HG02798 (cell line): ENCODE measurements at regions not wholly inside any gene's neighbourhood (a gene's known extent, or its start where the extent isn't known, plus 50 kb on each side); places are given as distances from the start of the nearest gene placed in this dataset.
A peak's percentile ranks its signal among the peaks of the same experiment; 100 is the strongest.

ENCODE experiments used
- ATAC-seq: cut with Tn5 transposase; IDR thresholded peaks from one replicate; pipeline ENCODE4 v1.9.1; 2021; ENCODE audit warnings: mild to moderate bottlenecking; ENCODE audit not compliant: unreplicated experiment, poor library complexity

DNA sequence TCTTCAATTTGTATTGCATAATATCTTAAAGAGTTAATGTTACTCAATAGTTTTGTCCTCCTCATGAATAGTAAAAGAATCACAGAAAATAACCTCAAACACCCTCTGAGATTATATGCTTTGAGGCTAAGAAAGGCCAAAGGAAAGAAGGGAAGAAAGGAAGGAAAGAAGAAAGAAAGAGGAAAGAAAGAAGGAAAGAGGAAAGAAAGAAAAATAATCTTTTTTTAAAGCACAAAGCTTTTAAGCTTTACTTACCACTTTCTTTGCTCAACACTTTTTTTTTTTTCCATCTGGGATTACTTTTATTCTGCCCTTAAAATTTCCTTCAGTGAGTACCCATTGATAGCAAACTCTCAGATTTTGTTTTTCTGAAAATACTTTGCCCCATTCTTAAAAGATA is 369.1 kb downstream of the FGF9 start:
- no peak for ATAC-seq

DNA sequence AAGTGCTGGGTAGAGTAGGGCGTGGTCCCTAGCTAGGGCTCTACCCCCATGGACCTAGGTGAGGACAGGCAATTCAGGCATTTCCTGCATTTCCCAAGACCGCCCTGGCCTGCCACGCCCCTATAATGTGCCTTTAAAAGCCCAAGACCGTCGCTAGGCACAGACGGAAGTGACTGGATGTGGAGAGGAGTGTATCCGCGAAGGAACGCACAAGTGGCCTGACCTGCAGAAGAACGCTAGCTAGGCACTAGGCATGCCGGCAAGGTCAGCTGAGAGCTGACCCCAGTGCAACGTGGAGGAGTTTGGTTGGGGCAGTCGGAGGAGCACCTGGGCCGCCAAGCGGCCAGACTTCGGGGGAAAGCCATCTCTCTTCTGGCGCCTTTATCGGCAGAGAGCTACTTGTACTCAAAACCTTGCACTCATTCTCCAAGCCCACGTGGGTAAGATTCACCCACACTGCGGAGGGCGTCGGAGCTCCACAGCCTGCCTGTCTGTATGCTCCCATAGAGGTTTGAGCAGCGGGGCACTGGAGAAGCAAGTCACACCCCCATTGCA is 370.0 kb downstream of the FGF9 start:
- ATAC-seq = no peak

DNA sequence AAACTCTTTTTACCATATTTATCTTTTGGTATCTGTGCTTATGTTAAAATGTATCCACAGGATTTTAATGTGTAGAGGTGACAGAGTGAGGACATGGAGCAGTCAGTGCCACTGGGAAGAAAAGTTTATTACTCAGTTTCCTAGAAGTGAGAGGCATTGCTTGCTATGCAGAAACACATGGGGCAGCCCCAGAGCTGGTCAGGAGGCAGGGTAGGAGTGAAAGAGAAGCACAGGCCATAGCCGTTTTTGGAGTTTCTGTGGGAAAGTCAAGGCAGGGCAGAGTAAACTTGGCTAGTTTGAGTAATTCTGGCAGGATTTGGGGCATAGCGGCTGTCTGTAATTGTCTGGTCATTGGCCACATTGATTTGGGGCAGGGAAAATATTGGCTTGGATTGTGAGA is 370.9 kb downstream of the FGF9 start:
- ATAC-seq = no peak

DNA sequence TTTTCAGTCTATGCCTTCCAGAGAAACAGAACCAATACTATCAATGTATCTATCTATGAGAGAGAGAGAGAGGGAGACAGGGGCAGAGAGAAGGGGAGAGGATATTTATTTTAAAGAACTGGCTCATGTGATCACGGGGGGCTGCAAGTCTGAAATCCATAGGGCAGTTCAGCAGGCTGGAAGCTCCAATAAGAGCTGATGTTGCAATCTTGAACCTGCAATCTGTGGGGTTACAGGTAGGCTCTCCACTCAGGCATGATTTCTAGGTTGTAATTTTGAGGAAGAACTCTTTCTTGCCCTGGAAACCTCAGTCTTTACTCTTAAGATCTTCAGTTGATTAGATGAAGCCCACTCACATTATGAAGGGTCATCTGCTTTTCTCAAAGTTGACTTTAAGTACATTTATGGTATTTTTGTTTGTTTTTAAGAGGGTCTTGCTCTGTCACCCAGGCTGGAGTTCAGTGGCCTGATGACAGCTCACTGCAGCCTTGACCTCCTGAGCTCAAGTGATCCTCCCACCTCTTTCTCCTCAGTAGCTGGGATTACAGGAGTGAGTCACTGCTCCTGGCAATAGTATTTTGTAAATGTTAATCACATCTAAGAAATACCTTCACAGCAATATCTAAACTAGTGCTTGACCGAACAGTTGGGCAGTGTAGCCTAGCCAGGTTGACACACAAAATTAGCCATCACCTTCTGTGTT is 376.4 kb downstream of the FGF9 start:
- no peak for ATAC-seq

DNA sequence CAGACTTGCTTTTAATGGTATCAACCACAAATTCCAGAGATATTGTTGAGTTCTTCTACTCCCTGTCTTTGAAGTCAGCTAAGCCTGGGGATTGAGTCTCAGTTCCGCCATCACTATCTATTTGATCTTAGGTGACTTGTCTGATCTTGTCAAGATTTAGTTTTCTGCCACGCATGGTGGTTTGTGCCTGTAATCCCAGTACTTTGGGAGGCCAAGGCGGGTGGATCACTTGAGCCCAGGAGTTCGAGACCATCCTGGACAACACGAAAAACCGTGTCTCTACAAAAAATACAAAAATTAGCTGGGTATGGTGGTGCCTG is 376.9 kb downstream of the FGF9 start:
- ATAC-seq = no peak

DNA sequence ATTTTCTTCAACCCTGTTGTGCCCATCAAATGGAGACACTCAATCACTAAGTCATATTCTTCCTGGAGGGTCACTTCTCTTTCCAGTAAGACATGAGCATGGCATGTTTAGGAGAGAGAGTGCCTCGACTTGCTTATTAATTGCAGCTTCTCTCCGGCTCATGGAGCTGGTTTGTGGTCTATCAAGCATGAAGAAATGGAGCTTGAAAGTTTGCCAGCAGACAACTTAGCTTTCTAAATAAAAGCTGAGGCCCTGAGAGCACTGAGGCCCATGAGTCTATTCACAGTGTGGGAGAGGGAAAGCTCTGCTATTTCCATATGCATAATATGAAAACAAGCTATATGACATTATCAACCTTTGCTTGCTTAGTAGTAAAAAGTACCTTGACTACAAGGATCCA is 378.5 kb downstream of the FGF9 start:
- ATAC-seq = no peak

DNA sequence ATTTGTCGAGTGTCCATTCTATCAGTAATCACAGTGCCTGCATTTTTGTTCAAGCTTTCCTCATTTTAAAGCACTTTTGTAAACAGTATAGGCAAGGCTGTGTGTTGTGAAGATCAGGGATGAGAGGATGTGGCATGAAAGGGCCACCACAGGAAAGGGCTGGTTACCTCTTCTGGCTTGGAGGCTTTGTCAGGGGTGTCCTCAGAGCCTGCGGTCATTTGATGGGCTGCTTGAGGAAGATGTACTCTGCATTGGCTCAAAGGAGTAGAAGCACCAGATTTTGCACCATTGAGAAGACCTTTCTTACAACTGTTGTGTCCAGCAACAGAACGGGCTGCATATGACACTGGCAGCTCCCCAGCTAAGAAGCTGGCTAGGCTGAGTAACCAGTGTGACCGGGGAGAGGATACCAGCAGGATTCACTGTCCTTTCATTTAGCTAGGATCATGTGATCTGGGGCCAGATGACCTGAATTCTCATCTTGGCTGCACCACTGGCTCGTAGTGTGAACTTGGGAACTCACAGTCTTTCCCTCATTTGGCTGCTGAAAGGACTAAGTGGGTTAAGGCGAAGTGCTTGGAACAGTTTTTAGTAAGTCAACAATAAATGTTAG is 380.2 kb downstream of the FGF9 start:
- ATAC-seq = no peak

DNA sequence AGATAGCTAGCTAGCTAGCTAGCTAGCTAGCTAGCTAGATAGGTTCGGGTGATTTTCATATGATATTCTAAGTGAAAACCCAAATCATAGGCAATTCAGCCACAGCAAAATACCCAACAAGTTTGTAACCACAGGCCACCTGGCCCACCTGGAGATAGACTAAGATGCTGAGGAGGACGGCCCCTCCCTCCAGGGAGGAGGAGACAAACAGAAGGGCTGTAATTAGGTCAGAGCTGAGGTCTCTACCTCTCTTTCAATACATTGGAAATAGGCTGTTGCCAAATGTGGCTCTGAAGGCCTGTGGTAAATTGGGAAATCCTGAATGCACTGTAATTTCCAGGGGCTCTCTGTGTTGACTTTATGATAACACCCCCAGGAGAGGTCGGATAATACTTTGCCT is 382.2 kb downstream of the FGF9 start:
- ATAC-seq = no peak

DNA sequence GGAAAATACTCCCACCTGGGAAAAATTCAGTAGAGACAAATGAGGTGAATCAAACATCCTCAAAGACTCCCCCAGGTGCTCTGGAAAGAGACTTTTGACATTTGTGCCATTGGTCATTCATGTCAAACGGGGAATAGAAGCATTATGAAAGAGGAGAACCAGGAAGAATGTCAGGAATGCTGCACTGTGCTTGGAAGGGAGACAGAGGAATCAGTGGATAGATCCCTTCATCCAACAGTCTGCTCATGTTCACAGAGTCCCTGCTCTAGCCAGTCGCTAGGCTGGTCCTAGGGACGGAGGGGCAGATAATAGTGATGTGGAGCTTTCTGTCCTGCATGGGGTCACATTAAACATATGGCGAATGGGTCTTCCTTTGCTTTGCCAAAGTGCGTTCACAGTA is 384.4 kb downstream of the FGF9 start:
- ATAC-seq = no peak

DNA sequence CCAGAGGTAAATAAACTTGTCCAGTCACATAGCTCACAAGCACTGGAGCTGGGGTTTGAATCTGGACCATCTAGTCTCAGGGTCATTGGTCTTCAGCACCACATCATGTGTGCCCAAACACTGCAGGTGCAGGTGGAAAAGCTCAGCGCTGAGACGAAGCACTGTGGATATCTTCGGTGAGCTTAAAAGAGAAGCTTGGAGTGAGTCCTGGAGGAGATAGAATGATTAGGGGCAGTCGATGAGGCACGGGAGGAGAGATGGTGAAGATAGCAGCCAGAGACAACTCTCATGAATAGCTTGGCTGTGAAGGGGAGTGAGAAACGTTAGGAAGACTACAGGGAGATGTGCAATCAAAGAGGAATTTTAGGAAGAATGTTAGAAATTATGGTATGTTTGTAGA is 389.3 kb downstream of the FGF9 start:
- ATAC-seq = no peak

DNA sequence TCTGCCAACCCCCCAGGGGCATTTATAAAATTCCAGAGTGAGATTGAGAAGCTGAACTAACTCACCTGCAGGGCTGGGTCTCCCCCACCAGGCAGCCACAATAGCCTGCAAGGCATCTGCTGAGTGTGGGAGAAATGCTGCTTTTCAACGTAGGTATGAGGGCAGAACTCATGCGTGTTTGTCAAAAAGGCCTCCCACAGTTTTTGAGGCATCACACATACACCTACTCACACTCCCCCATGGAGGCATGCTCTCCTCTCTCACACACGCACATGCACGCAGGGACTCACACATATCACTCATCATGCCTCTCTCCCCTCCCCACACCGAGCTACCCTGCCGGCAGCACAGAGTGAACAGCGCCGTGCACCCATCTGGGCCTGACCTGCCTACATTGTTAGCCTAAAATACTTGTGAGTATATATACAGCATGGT is 390.5 kb downstream of the FGF9 start:
- peak; percentile 64 for ATAC-seq

DNA sequence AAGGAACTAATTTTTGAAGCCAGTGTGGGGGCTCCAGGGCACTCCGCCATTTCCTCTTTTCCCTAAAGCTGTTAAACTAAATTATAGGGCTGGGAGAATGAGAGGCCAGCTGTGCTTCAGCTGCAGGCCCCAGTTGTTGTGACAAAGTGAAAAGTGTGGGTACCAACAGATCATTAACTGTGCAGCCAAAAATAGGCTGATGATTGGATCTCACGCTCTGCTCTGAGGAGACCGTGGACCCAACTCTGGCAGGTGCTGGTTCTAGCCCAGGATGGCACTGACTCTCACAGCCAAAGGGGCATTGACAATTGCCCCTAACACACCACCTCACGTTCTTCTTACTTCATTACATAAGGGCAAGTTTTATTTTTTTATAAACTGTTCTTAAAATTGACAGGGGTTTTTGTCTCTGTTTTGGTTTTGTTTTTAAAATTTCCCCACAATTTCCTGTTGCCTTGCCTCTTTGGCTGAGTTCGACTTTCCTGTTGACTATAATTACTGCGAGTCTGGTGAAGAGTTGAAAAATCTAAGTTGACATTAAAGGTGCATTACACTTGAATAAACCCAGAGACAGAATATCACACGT is 391.0 kb downstream of the FGF9 start:
- peak; percentile 73 for ATAC-seq

DNA sequence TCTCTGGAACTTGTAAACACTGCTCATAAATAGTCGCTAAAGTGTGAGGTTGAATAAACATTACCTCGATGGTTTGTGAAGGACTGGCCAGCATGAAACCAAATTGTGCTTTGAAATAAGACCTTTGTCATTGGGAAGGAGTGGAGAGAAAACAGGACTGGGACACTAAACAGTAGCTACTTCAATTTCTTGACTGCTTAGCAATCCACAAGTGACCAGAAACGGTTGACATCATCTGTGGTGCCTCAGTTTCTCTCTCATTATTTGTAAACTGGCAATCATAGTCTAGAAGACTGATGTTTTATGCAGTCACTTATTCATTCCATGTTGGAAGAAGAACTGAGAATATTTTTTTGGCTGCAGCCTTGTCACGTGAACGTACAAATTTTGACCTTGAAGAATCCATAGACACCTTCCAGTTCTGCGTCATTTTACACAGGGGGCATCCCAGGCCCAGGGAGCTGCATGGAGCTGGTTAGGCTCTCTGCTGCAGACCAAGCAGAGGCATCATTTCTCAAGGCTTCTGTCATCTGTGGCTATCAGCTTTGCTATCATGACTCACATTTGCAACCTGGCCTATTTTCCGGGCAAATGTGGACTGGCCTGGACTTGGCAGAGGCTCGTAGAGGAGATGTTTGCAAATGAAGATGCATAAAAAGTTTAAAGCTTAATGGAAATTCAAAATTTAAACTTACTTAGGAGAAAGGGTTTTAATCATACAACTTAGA is 391.8 kb downstream of the FGF9 start:
- ATAC-seq = no peak

DNA sequence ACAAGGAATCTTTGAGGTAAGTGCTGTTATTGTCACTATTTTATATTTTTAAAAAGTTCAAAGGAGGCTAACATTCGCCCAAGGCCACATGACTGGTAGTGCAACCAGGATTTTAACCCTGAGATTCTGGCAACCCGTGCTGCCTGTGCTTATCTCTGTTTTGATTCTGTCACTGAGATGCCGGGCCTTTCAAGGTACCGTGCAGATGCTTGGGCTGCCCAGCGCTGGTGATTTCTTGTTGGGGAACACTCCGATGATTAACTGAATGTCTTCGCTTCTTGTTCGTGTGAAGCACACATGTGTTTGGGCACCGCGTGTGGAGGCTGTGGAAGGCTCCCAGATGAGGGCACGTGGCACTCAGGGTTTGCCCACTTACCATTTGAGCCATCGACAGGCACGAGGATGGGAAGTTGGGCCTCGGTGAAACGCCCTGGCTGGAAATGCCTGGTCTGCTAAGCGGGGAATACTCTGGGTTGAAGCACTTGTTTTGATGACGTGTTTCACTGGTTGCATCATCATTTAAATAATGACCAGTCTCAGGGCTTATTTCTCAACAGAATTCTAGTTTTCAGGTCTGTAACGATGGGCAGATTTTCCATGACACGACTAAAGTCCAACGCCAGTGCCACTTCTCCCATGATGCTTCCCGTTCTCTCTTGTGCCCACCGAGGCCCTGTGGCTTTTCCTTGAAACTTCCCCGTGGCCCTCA is 392.7 kb downstream of the FGF9 start:
- no peak for ATAC-seq

DNA sequence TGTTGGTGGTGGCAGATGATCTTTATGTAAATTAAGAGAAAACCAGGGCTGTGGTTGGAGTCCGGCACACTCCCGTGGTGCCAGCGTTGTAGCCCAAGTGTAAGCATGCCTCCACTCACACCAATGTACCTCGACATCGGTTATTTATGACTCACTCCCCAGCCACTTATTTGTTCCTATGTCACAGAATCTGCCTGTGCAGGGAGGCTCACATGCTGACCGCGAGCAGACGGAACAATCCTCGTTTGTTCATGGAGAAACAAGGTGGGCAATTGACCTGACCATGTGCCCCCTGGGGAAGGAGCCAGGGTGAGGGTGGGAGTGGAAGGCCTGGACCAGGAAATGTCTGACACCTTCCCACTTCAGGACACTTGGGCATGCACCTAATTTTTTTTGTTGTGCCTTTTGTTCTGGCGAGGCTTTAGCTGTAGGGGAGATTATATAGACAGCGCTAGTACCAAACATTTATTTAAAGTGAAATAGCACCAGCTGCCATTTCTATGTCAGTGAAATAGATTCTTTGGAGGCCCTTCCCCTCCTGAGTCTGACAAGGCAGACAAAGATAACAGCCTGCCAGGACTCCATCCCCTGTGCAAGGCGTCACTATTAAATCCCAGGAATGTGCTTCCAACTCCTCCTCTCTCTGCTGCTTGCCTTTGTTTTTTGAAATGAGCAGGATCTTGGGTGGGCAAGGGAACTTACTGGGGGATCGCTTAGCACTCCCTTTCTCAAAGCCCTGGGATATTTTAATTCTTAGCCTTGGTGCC is 394.2 kb downstream of the FGF9 start:
- ATAC-seq = no peak

DNA sequence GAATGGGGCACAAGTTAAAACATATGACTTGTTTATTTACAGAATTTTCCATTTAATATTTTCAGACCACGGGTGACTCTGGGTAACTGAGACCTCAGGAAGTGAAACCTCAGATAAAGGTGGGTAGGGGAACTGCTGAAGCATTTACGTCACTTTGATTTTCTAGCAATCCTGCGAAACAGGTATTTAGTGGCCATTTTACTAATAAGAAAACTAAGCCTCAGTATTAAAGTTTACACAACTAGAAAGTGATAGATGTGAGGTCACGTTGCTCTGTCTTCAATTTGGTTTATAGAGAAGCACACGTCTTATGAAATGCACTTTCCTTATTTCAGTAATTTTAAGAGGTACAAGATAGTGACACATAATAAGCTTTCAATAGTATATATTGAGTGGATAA is 402.8 kb downstream of the FGF9 start:
- ATAC-seq = peak; percentile 44

DNA sequence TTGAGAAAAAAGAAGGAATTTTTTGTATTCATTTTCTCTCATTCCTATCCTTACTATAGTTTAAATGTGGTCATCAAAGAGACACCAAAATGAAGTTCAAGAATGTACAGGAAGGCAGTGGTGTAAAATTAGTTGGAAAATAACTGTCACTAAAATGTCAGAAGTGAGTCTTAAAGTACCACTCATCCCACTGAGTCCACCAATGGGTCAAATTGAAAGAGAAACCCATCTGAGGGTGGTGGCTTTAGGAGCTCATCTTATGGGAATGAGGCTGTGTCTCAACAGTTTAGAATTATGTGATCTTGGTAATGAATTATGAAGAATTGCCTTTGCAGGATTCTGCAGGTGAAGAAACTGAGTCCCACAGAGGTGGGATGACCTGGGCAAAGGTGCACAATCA is 403.5 kb downstream of the FGF9 start:
- ATAC-seq = no peak

DNA sequence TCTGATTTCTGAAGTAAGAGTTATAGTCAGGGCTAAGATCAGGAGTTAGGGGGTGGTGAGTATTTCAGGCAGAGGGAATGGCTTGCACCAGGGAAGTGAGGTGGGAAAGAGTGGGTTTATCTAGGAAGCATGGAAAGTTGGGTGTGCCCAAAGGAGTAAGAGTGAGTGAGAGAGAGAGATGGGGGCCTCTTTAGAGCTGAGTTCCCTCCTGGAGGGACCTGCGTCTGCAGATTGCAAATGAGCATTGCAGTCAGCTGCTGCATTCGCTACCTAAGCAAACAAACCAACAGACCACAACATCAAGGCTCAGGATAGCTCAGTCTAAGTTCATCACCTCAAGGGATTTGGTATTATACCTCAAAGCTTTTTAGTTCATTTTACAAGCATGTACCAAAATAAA is 405.8 kb downstream of the FGF9 start:
- peak; percentile 44 for ATAC-seq

DNA sequence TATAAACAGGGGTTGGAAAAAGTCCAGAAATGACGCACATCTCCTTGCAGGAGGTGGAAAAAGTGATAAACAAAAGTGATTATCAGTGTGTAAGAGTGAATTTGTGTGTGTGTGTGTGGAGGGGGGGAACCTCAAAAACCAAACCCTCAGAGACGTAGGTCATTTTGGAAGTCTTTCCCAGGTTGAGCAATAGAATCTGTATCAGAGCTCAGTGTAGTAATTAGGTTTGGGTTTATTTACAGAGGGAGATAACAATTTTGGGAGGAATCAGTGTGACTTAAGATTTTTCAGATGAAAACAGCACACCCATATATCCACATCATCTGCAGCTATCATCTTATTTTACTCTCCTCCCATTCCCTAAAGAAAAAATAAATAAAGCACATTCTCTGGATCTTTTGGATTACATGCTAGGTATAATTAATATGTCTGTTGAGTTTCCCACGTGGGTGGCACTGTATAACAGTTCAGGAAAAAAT is 406.4 kb downstream of the FGF9 start:
- no peak for ATAC-seq

DNA sequence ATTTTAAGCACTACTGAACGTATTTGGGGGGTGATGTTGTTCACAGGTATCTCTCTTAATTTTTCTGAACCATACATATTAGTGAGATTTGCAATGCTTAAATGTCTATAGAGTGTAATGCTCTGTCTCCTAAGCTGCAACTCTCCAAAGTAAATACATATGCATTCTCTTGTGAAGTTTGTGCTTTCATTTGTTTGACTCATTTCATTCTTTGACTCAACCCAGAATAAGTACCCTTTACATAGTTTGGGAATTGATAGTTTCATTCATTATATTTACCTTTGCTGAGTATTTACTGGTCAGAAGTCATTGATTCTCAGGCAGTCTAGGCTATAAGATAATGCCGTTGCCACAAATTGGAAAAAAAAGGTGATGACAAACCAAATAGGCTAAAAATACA is 406.9 kb downstream of the FGF9 start:
- ATAC-seq = no peak
